ENCODE measurements at regions not wholly inside any gene's neighbourhood (a gene's known extent, or its start where the extent isn't known, plus 50 kb on each side); places are given as distances from the start of the nearest gene placed in this dataset.

GRCh38 chr11:37104380-37104779, 506.3 kb upstream of the RAG2 start:
- TF ChIP-seq FOXM1 (IDR thresholded peaks at IDR 0.05; ENCODE audit: borderline replicate concordance) (no peak), PKNOX1 (IDR thresholded peaks at IDR 0.05) (no peak), ARNT (IDR thresholded peaks at IDR 0.05) (no peak), NFRKB (IDR thresholded peaks at IDR 0.05) (no peak), BHLHE40 (IDR thresholded peaks at IDR 0.05; ENCODE audit: borderline replicate concordance) (no peak), SP1 (IDR thresholded peaks at IDR 0.05) (no peak), L3MBTL2 (conservative IDR thresholded peaks at IDR 0.05) (no peak), CTBP1 (IDR thresholded peaks at IDR 0.05; ENCODE audit: borderline replicate concordance) (no peak), ZNF384 (IDR thresholded peaks at IDR 0.05) (no peak), ELF4 (IDR thresholded peaks at IDR 0.05) (no peak), TARDBP (IDR thresholded peaks at IDR 0.05) (no peak), FOXA1 (IDR thresholded peaks at IDR 0.05) (no peak), FOXK2 (IDR thresholded peaks at IDR 0.05) (no peak), HDGF (IDR thresholded peaks at IDR 0.05; ENCODE audit: borderline replicate concordance) (no peak)
- DNase-seq (ENCODE audit: extremely low spot score): no peak
- POLR2A ChIA-PET: no interaction called here
- CTCF ChIA-PET: interaction anchor here (0.7 kb wide), 1 partner anchor 1489 kb away, joined by 6 read pairs; no protein-coding TSS in a partner anchor

GRCh38 chr11:37100008-37100407, 502.0 kb upstream of the RAG2 start:
- POLR2A ChIA-PET: no interaction called here
- TF ChIP-seq BHLHE40 (IDR thresholded peaks at IDR 0.05; ENCODE audit: borderline replicate concordance) (no peak), NFRKB (IDR thresholded peaks at IDR 0.05) (no peak)

GRCh38 chr11:37092487-37092886, 494.5 kb upstream of the RAG2 start:
- ChIA-PET POLR2A (no interaction called here), CTCF (no interaction called here)
- no peak for TF ChIP-seq LEF1 (IDR thresholded peaks at IDR 0.05; ENCODE audit: borderline replicate concordance)
- no peak for TF ChIP-seq L3MBTL2 (conservative IDR thresholded peaks at IDR 0.05)
- no peak for TF ChIP-seq ZNF384 (IDR thresholded peaks at IDR 0.05)
- TF ChIP-seq BHLHE40 (IDR thresholded peaks at IDR 0.05; ENCODE audit: borderline replicate concordance): no peak
- TF ChIP-seq ARNT (IDR thresholded peaks at IDR 0.05): no peak
- TF ChIP-seq HDGF (IDR thresholded peaks at IDR 0.05; ENCODE audit: borderline replicate concordance): no peak
- TF ChIP-seq SP1 (IDR thresholded peaks at IDR 0.05): no peak
- no peak for TF ChIP-seq ELF4 (IDR thresholded peaks at IDR 0.05)
- DNase-seq (ENCODE audit: extremely low spot score): no peak

More at GRCh38 chr11:37100008-37100407, 502.0 kb upstream of the RAG2 start:
- CTCF ChIA-PET: no interaction called here
- DNase-seq (ENCODE audit: extremely low spot score): no peak

GRCh38 chr11:37089439-37089838, 491.4 kb upstream of the RAG2 start:
- DNase-seq (ENCODE audit: extremely low spot score): no peak
- CTCF ChIA-PET: no interaction called here
- POLR2A ChIA-PET: no interaction called here
- TF ChIP-seq HDGF (IDR thresholded peaks at IDR 0.05; ENCODE audit: borderline replicate concordance): no peak
- no peak for TF ChIP-seq BHLHE40 (IDR thresholded peaks at IDR 0.05; ENCODE audit: borderline replicate concordance)
- no peak for TF ChIP-seq ARNT (IDR thresholded peaks at IDR 0.05)
- no peak for TF ChIP-seq FOXA1 (IDR thresholded peaks at IDR 0.05)
- TF ChIP-seq LEF1 (IDR thresholded peaks at IDR 0.05; ENCODE audit: borderline replicate concordance): no peak
- no peak for TF ChIP-seq L3MBTL2 (conservative IDR thresholded peaks at IDR 0.05)
- TF ChIP-seq TARDBP (IDR thresholded peaks at IDR 0.05): no peak
- no peak for TF ChIP-seq ZNF384 (IDR thresholded peaks at IDR 0.05)
- TF ChIP-seq NFRKB (IDR thresholded peaks at IDR 0.05): no peak
- TF ChIP-seq FOXK2 (IDR thresholded peaks at IDR 0.05): no peak
- TF ChIP-seq SP1 (IDR thresholded peaks at IDR 0.05): no peak
- no peak for TF ChIP-seq ELF4 (IDR thresholded peaks at IDR 0.05)
- no peak for TF ChIP-seq SUZ12 (IDR thresholded peaks at IDR 0.05)
- no peak for TF ChIP-seq FOXM1 (IDR thresholded peaks at IDR 0.05; ENCODE audit: borderline replicate concordance)
- no peak for TF ChIP-seq CTBP1 (IDR thresholded peaks at IDR 0.05; ENCODE audit: borderline replicate concordance)
- no peak for TF ChIP-seq PKNOX1 (IDR thresholded peaks at IDR 0.05)

- ChIA-PET POLR2A (no interaction called here), CTCF (no interaction called here)
- DNase-seq (ENCODE audit: extremely low spot score): no peak
- TF ChIP-seq ARNT (IDR thresholded peaks at IDR 0.05): no peak
- TF ChIP-seq NFRKB (IDR thresholded peaks at IDR 0.05): no peak
- TF ChIP-seq LEF1 (IDR thresholded peaks at IDR 0.05; ENCODE audit: borderline replicate concordance): no peak
- no peak for TF ChIP-seq FOXK2 (IDR thresholded peaks at IDR 0.05)
- TF ChIP-seq FOXA1 (IDR thresholded peaks at IDR 0.05): no peak
Measured at GRCh38 chr11:37088573-37088910, 490.5 kb upstream of the RAG2 start.

GRCh38 chr11:37087650-37088572, 489.9 kb upstream of the RAG2 start:
- CTCF ChIA-PET: no interaction called here
- TF ChIP-seq HDGF (IDR thresholded peaks at IDR 0.05; ENCODE audit: borderline replicate concordance) (no peak), CTBP1 (IDR thresholded peaks at IDR 0.05; ENCODE audit: borderline replicate concordance) (no peak), ELF4 (IDR thresholded peaks at IDR 0.05) (no peak), NFRKB (IDR thresholded peaks at IDR 0.05) (no peak), L3MBTL2 (conservative IDR thresholded peaks at IDR 0.05) (no peak), SP1 (IDR thresholded peaks at IDR 0.05) (no peak), LEF1 (IDR thresholded peaks at IDR 0.05; ENCODE audit: borderline replicate concordance) (no peak), BHLHE40 (IDR thresholded peaks at IDR 0.05; ENCODE audit: borderline replicate concordance) (no peak), FOXM1 (IDR thresholded peaks at IDR 0.05; ENCODE audit: borderline replicate concordance) (no peak), SUZ12 (IDR thresholded peaks at IDR 0.05) (no peak), ARNT (IDR thresholded peaks at IDR 0.05) (no peak)
- no peak for DNase-seq (ENCODE audit: extremely low spot score)

GRCh38 chr11:37078521-37078920, 480.5 kb upstream of the RAG2 start:
- POLR2A ChIA-PET: no interaction called here
- TF ChIP-seq ZNF384 (IDR thresholded peaks at IDR 0.05): no peak
- TF ChIP-seq PKNOX1 (IDR thresholded peaks at IDR 0.05): no peak
- no peak for TF ChIP-seq CTBP1 (IDR thresholded peaks at IDR 0.05; ENCODE audit: borderline replicate concordance)
- no peak for TF ChIP-seq FOXA1 (IDR thresholded peaks at IDR 0.05)
- TF ChIP-seq FOXM1 (IDR thresholded peaks at IDR 0.05; ENCODE audit: borderline replicate concordance): no peak
- no peak for TF ChIP-seq SUZ12 (IDR thresholded peaks at IDR 0.05)
- no peak for TF ChIP-seq ELF4 (IDR thresholded peaks at IDR 0.05)
- TF ChIP-seq LEF1 (IDR thresholded peaks at IDR 0.05; ENCODE audit: borderline replicate concordance): no peak
- no peak for TF ChIP-seq SP1 (IDR thresholded peaks at IDR 0.05)
- TF ChIP-seq TARDBP (IDR thresholded peaks at IDR 0.05): no peak
- TF ChIP-seq NFRKB (IDR thresholded peaks at IDR 0.05): no peak
- no peak for TF ChIP-seq BHLHE40 (IDR thresholded peaks at IDR 0.05; ENCODE audit: borderline replicate concordance)
- CTCF ChIA-PET: no interaction called here
- DNase-seq (ENCODE audit: extremely low spot score): no peak

More at GRCh38 chr11:37087650-37088572, 489.9 kb upstream of the RAG2 start:
- POLR2A ChIA-PET: no interaction called here
